HUES6 (cell line): ENCODE measurements at regions not wholly inside any gene's neighbourhood (a gene's known extent, or its start where the extent isn't known, plus 50 kb on each side); places are given as distances from the start of the nearest gene placed in this dataset.
"Not testable (repeated sequence)": the region's sequence is repeated elsewhere in the genome, so short reads cannot be mapped to it uniquely, and the experiment has no call there.

Experiments
- H3K27ac ChIP-seq: 2 replicates; pipeline ENCODE4 v1.7.0; 2013; ENCODE audit warnings: low read depth, mild to moderate bottlenecking, low read length, inconsistent platforms
- H3K27me3 ChIP-seq: 2 replicates; pipeline ENCODE4 v1.6.1; 2013; ENCODE audit warnings: low read length; ENCODE audit not compliant: control insufficient read depth, insufficient read depth
- H3K36me3 ChIP-seq: 2 replicates; pipeline ENCODE4 v1.6.1; 2013; ENCODE audit warnings: low read length; ENCODE audit not compliant: control insufficient read depth, insufficient read depth
- H3K4me1 ChIP-seq: 2 replicates; pipeline ENCODE4 v1.6.1; 2013; ENCODE audit warnings: low read length; ENCODE audit not compliant: control insufficient read depth, insufficient read depth
- H3K4me3 ChIP-seq: 2 replicates; pipeline ENCODE4 v1.5.1; 2013; ENCODE audit warnings: low read depth, low read length
- H3K9ac ChIP-seq: one replicate; pipeline ENCODE4 v1.6.1; 2013; ENCODE audit warnings: mild to moderate bottlenecking, low read length
- H3K9me3 ChIP-seq: 2 replicates; pipeline ENCODE4 v1.6.1; 2013; ENCODE audit warnings: low read depth, low read length; ENCODE audit not compliant: control insufficient read depth, insufficient read depth

GRCh38 chrX:3875638-3876037 lies 162.2 kb upstream of the PRKX start:
- not testable (repeated sequence) for H3K9me3 ChIP-seq, H3K4me3 ChIP-seq, H3K27me3 ChIP-seq, H3K4me1 ChIP-seq, H3K27ac ChIP-seq, H3K9ac ChIP-seq, H3K36me3 ChIP-seq

- not testable (repeated sequence) for H3K9ac ChIP-seq, H3K9me3 ChIP-seq, H3K4me3 ChIP-seq, H3K27me3 ChIP-seq, H3K36me3 ChIP-seq, H3K27ac ChIP-seq, H3K4me1 ChIP-seq
Measured at GRCh38 chrX:3872226-3872879, 158.9 kb upstream of the PRKX start.

GRCh38 chrX:3867067-3867831 lies 153.8 kb upstream of the PRKX start:
- H3K27me3 ChIP-seq, H3K9me3 ChIP-seq, H3K4me3 ChIP-seq, H3K4me1 ChIP-seq, H3K9ac ChIP-seq, H3K36me3 ChIP-seq, H3K27ac ChIP-seq: not testable (repeated sequence)

- not testable (repeated sequence) for H3K27me3 ChIP-seq, H3K9ac ChIP-seq, H3K4me1 ChIP-seq, H3K36me3 ChIP-seq, H3K4me3 ChIP-seq, H3K9me3 ChIP-seq, H3K27ac ChIP-seq
Measured at GRCh38 chrX:3858332-3858731, 144.9 kb upstream of the PRKX start.

GRCh38 chrX:3843522-3844145 lies 130.2 kb upstream of the PRKX start:
- not testable (repeated sequence) for H3K4me1 ChIP-seq, H3K27me3 ChIP-seq, H3K9ac ChIP-seq, H3K27ac ChIP-seq, H3K36me3 ChIP-seq, H3K9me3 ChIP-seq
- H3K4me3 ChIP-seq: peak overlapping the region; percentile 39; the same call in 1 of the 2 replicates

- not testable (repeated sequence) for H3K27ac ChIP-seq, H3K36me3 ChIP-seq, H3K4me1 ChIP-seq, H3K27me3 ChIP-seq, H3K9me3 ChIP-seq
- Histone ChIP-seq H3K9ac (peak overlapping the region; percentile 61), H3K4me3 (peak overlapping the region; percentile 51)
Measured at GRCh38 chrX:3842822-3843521, 129.5 kb upstream of the PRKX start.

- not testable (repeated sequence) for H3K36me3 ChIP-seq, H3K9ac ChIP-seq, H3K4me3 ChIP-seq, H3K27me3 ChIP-seq, H3K27ac ChIP-seq, H3K9me3 ChIP-seq, H3K4me1 ChIP-seq
Measured at GRCh38 chrX:3838754-3839153, 125.3 kb upstream of the PRKX start.

- not testable (repeated sequence) for H3K27ac ChIP-seq, H3K9ac ChIP-seq, H3K27me3 ChIP-seq, H3K9me3 ChIP-seq, H3K4me3 ChIP-seq, H3K36me3 ChIP-seq, H3K4me1 ChIP-seq
Measured at GRCh38 chrX:3837958-3838643, 124.7 kb upstream of the PRKX start.

- not testable (repeated sequence) for H3K9me3 ChIP-seq, H3K4me1 ChIP-seq, H3K4me3 ChIP-seq, H3K36me3 ChIP-seq, H3K27ac ChIP-seq, H3K9ac ChIP-seq, H3K27me3 ChIP-seq
Measured at GRCh38 chrX:3837211-3837610, 123.8 kb upstream of the PRKX start.

- not testable (repeated sequence) for H3K9me3 ChIP-seq, H3K4me1 ChIP-seq, H3K9ac ChIP-seq, H3K27me3 ChIP-seq, H3K4me3 ChIP-seq, H3K27ac ChIP-seq, H3K36me3 ChIP-seq
Measured at GRCh38 chrX:3833761-3834542, 120.5 kb upstream of the PRKX start.
